GM12891 (cell line): ENCODE measurements at regions not wholly inside any gene's neighbourhood (a gene's known extent, or its start where the extent isn't known, plus 50 kb on each side); places are given as distances from the start of the nearest gene placed in this dataset.
"Not testable (repeated sequence)": the region's sequence is repeated elsewhere in the genome, so short reads cannot be mapped to it uniquely, and the experiment has no call there.

Experiments
- DNase-seq: peaks from one replicate; pipeline ENCODE4 v3.0.0; 2011; ENCODE audit warnings: low spot score; ENCODE audit not compliant: insufficient read length
- FAIRE-seq: peaks from 2 replicates; lab custom pipeline; 2011; peaks lifted over from hg19 to GRCh38; lab: Jason Lieb, UNC
- PAX5 ChIP-seq: IDR thresholded peaks from 2 replicates; pipeline ENCODE4 v1.6.1; 2011; ENCODE audit warnings: low read length, moderate library complexity, mild to moderate bottlenecking; ENCODE audit not compliant: insufficient read depth, severe bottlenecking
- POLR2A ChIP-seq: IDR thresholded peaks from 2 replicates; pipeline ENCODE4 v1.6.1; 2011; ENCODE audit warnings: low read depth, low read length, control low read depth
- POLR2AphosphoS5 ChIP-seq: IDR thresholded peaks from 2 replicates; pipeline ENCODE4 v1.6.1; 2011; ENCODE audit warnings: low read depth, low read length, control low read depth
- POU2F2 ChIP-seq: IDR thresholded peaks from 2 replicates; pipeline ENCODE4 v1.6.1; 2011; ENCODE audit warnings: low read depth, mild to moderate bottlenecking, control low read depth, low read length, moderate library complexity
- SPI1 ChIP-seq: IDR thresholded peaks from 2 replicates; pipeline ENCODE4 v1.6.1; 2011; ENCODE audit warnings: low read depth, low read length, control low read depth
- TAF1 ChIP-seq: IDR thresholded peaks from 2 replicates; pipeline ENCODE4 v1.6.1; 2011; ENCODE audit warnings: low read depth, low read length, control low read depth

DNA sequence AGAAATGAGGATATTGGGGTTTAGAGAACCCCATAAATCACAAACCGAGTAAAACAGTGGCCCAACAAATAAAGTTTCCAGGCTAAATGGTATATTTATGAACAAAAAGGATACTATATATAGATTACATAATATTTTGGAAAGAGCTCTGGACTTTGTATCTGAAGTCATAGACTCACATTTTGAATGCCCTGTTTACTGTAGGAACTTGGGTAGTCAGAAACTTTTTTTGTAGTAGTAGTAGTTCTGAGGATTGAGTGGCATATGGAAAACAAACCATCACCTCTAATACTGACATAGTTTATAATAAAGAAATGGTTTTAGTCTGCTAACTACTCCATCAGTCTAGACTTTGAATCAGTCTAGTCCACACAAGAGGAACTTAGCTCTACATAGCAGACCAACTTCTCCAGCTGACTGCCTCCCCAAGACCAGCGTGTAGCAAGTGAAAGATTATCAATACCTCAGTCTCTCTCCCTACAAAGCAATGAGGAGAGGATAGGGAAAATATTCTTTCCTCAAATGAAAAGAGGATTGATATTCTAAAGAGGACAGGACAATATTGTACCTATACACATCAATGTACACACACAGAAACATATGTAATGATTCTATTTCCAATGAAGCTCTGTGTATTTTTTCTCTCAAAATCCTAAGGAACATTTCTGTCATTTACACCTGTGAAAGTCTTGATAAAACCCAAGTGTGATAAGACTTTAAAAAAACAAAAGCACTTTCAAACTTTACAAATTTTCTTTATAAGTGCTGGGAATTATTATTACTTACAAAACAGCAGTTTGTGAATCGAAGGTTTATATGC lies 184.9 kb upstream of the MAP2 start:
- DNase-seq (no peak), FAIRE-seq (no peak)
- TF ChIP-seq POLR2AphosphoS5: no peak
- TF ChIP-seq POLR2A: no peak
- no peak for TF ChIP-seq SPI1
- no peak for TF ChIP-seq PAX5
- no peak for TF ChIP-seq TAF1
- TF ChIP-seq POU2F2: no peak

- no peak for FAIRE-seq
- no peak for DNase-seq
Measured at GRCh38 chr2:209239585-209239938, 184.3 kb upstream of the MAP2 start.

DNA sequence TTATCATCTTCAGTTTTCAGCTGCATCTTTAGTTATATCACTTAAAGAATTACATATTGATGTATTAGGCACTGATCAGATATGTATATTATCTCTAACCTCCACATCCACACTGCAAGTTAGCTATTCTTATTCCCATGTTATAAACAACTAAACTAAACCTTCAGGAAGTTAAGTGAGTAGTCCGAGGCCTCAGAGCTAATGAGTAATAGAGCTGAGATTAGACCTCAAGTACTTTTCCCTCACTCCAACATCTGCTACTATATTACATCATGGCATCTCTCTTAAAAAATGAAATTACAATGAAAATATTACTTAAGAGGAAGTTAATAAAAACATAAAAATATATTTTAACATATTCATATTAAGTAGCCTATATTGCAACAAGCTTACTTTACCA lies 183.6 kb upstream of the MAP2 start:
- DNase-seq (no peak), FAIRE-seq (no peak)
- TF ChIP-seq TAF1 (no peak), SPI1 (no peak), POU2F2 (no peak), POLR2A (no peak), POLR2AphosphoS5 (no peak), PAX5 (no peak)

More at GRCh38 chr2:209239585-209239938, 184.3 kb upstream of the MAP2 start:
- TF ChIP-seq POU2F2 (no peak), PAX5 (no peak), POLR2AphosphoS5 (no peak)

- FAIRE-seq (no peak), DNase-seq (no peak)
- TF ChIP-seq SPI1 (peak; percentile 39), POLR2AphosphoS5 (no peak)
Measured at GRCh38 chr2:209253544-209253943, 170.3 kb upstream of the MAP2 start.

DNA sequence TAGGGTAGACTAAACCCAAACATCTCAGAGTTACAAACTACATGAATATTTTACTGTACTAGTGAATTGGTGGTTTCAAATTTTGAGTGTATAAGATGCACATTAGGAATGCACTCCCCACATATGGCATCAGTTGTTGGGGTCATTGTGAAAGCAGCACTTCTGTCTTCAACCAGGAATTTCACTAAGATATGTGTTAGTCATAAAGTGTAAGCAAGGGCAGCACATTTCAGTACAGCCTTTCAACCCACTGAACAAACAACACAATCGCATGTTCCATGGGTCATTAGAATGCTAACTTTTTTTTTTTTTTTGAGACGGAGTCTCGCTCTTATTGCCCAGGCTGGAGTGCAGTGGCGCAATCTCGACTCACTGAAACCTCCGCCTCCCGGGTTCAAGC lies 164.1 kb upstream of the MAP2 start:
- DNase-seq: no peak
- no peak for FAIRE-seq
- TF ChIP-seq TAF1 (no peak), POLR2AphosphoS5 (no peak), POLR2A (no peak), SPI1 (no peak), PAX5 (no peak), POU2F2 (no peak)

- no peak for DNase-seq
- FAIRE-seq: no peak
- no peak for TF ChIP-seq POLR2A
- no peak for TF ChIP-seq POU2F2
- TF ChIP-seq PAX5: no peak
- no peak for TF ChIP-seq POLR2AphosphoS5
- no peak for TF ChIP-seq TAF1
Measured at GRCh38 chr2:209260281-209260680, 163.6 kb upstream of the MAP2 start.

GRCh38 chr2:209261366-209262053 lies 162.3 kb upstream of the MAP2 start:
- FAIRE-seq, DNase-seq: not testable (repeated sequence)

- TF ChIP-seq PAX5: no peak
- TF ChIP-seq POLR2AphosphoS5: no peak
- TF ChIP-seq POU2F2: no peak
- TF ChIP-seq TAF1: no peak
- TF ChIP-seq SPI1: no peak
- no peak for TF ChIP-seq POLR2A
- FAIRE-seq: no peak
- no peak for DNase-seq
Measured at GRCh38 chr2:209269024-209269423, 154.8 kb upstream of the MAP2 start.

- TF ChIP-seq POLR2AphosphoS5: no peak
- no peak for TF ChIP-seq SPI1
- TF ChIP-seq POU2F2: no peak
- DNase-seq: no peak
- no peak for FAIRE-seq
Measured at GRCh38 chr2:209276000-209276399, 147.8 kb upstream of the MAP2 start.

GRCh38 chr2:209277444-209277843 lies 146.4 kb upstream of the MAP2 start:
- no peak for FAIRE-seq
- no peak for TF ChIP-seq POU2F2
- no peak for TF ChIP-seq POLR2A
- TF ChIP-seq PAX5: no peak
- TF ChIP-seq SPI1: no peak
- no peak for TF ChIP-seq POLR2AphosphoS5
- TF ChIP-seq TAF1: no peak
- DNase-seq: no peak
